ENCODE measurements at regions not wholly inside any gene's neighbourhood (a gene's known extent, or its start where the extent isn't known, plus 50 kb on each side); places are given as distances from the start of the nearest gene placed in this dataset.
"Not testable (repeated sequence)": the region's sequence is repeated elsewhere in the genome, so short reads cannot be mapped to it uniquely, and the experiment has no call there.

DNA sequence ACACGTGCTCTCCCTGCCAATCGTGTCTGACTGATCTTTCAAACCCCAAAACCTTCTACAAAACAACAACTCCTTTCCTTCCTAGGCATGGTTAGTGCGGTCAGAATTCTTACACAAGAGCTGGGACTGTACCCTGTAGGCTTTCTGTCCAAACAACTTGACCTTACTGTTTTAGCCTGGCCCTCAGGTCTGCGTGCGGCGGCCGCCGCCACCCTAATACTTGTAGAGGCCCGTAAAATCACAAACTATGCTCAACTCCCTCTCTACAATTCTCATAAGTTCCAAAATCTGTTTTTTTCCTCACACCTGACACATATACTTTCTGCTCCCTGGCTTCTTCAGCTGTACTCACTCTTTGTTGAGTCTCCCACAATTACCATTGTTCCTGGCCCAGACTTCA lies 814.3 kb upstream of the VRK2 start:
- TF ChIP-seq CTCF (IDR thresholded peaks at IDR 0.05; ENCODE audit: poor library complexity); EZH2phosphoT487 (IDR thresholded peaks at IDR 0.05; ENCODE audit: low read depth, severe bottlenecking, unreplicated experiment): not testable (repeated sequence)

Measured in hepatocyte (in vitro differentiated cells).